ENCODE measurements at regions not wholly inside any gene's neighbourhood (a gene's known extent, or its start where the extent isn't known, plus 50 kb on each side); places are given as distances from the start of the nearest gene placed in this dataset.
A peak's percentile ranks its signal among the peaks of the same experiment; 100 is the strongest.
"Not testable (repeated sequence)": the region's sequence is repeated elsewhere in the genome, so short reads cannot be mapped to it uniquely, and the experiment has no call there.

- H3K4me1 Mint-ChIP-seq (ENCODE audit: low read depth in 2 of 2); ATAC-seq; H3K27ac Mint-ChIP-seq; H3K27me3 Mint-ChIP-seq; DNase-seq (ENCODE audit: low spot score); H3K9me3 Mint-ChIP-seq; H3K4me3 Mint-ChIP-seq: not testable (repeated sequence)
- H3K36me3 Mint-ChIP-seq, result peaks cover 13% of the 10 kb centered on the region
Measured at GRCh38 chr15:30833379-30833778, 70.3 kb upstream of the FAN1 start.

- not testable (repeated sequence) for ATAC-seq; H3K4me3 Mint-ChIP-seq; H3K9me3 Mint-ChIP-seq; H3K27ac Mint-ChIP-seq; H3K36me3 Mint-ChIP-seq; DNase-seq (ENCODE audit: low spot score)
- H3K4me1 Mint-ChIP-seq (ENCODE audit: low read depth in 2 of 2), result peaks cover 22 to 23% of the 10 kb centered on the region in 2 donors
- H3K27me3 Mint-ChIP-seq, result peaks cover 6 to 18% of the 10 kb centered on the region in 2 donors
Measured at GRCh38 chr15:30841639-30842038, 62.1 kb upstream of the FAN1 start.

- H3K36me3 Mint-ChIP-seq; DNase-seq (ENCODE audit: low spot score); H3K9me3 Mint-ChIP-seq; H3K27ac Mint-ChIP-seq; H3K4me3 Mint-ChIP-seq: not testable (repeated sequence)
- peak in 1 of 2 donors; percentile 48 for ATAC-seq
- Mint-ChIP-seq H3K27me3 (peaks cover 8 to 20% of the 10 kb centered on the region in 2 donors), H3K4me1 (ENCODE audit: low read depth in 2 of 2) (peaks cover 26 to 27% of the 10 kb centered on the region in 2 donors)
Measured at GRCh38 chr15:30842798-30843472, 60.8 kb upstream of the FAN1 start.

- H3K9me3 Mint-ChIP-seq; H3K4me3 Mint-ChIP-seq; H3K36me3 Mint-ChIP-seq; DNase-seq (ENCODE audit: low spot score): not testable (repeated sequence)
- H3K27me3 Mint-ChIP-seq, result peaks cover 8 to 20% of the 10 kb centered on the region in 2 donors
- peak in 1 of 2 donors; percentile 43 for ATAC-seq
- H3K27ac Mint-ChIP-seq, result peak overlapping the region; percentile 2 to 66
- peaks cover 26 to 27% of the 10 kb centered on the region in 2 donors for H3K4me1 Mint-ChIP-seq (ENCODE audit: low read depth in 2 of 2)
Measured at GRCh38 chr15:30845536-30845935, 58.2 kb upstream of the FAN1 start.
